ENCODE measurements at regions not wholly inside any gene's neighbourhood (a gene's known extent, or its start where the extent isn't known, plus 50 kb on each side); places are given as distances from the start of the nearest gene placed in this dataset.
"Not testable (repeated sequence)": the region's sequence is repeated elsewhere in the genome, so short reads cannot be mapped to it uniquely, and the experiment has no call there.

- DNase-seq: no peak
Measured at GRCh38 chr4:77308843-77309242, 151.8 kb downstream of the CCNG2 start.

- DNase-seq: no peak
Measured at GRCh38 chr4:77309496-77309895, 152.5 kb downstream of the CCNG2 start.

- no peak for DNase-seq
Measured at GRCh38 chr4:77310931-77311330, 153.9 kb downstream of the CCNG2 start.

GRCh38 chr4:77314697-77315096, 157.7 kb downstream of the CCNG2 start:
- no peak for DNase-seq

GRCh38 chr4:77327151-77327550, 170.1 kb downstream of the CCNG2 start:
- DNase-seq: no peak

- DNase-seq: no peak
Measured at GRCh38 chr4:77332696-77333270, 175.8 kb downstream of the CCNG2 start.

GRCh38 chr4:77336411-77337142, 179.6 kb downstream of the CCNG2 start:
- DNase-seq: no peak

- no peak for DNase-seq
Measured at GRCh38 chr4:77342170-77342810, 185.3 kb downstream of the CCNG2 start.

GRCh38 chr4:77344001-77344400, 187.0 kb downstream of the CCNG2 start:
- DNase-seq: no peak

- no peak for DNase-seq
Measured at GRCh38 chr4:77344784-77345183, 187.8 kb downstream of the CCNG2 start.

- no peak for DNase-seq
Measured at GRCh38 chr4:77347351-77347966, 190.5 kb downstream of the CCNG2 start.

- DNase-seq: no peak
Measured at GRCh38 chr4:77348815-77349214, 191.8 kb downstream of the CCNG2 start.

GRCh38 chr4:77349364-77349763, 192.4 kb downstream of the CCNG2 start:
- DNase-seq: no peak

- no peak for DNase-seq
Measured at GRCh38 chr4:77349796-77350195, 192.8 kb downstream of the CCNG2 start.

- no peak for DNase-seq
Measured at GRCh38 chr4:77352192-77352591, 195.2 kb downstream of the CCNG2 start.

- not testable (repeated sequence) for DNase-seq
Measured at GRCh38 chr4:77353724-77354315, 196.8 kb downstream of the CCNG2 start.

GRCh38 chr4:77354550-77354949, 197.5 kb downstream of the CCNG2 start:
- DNase-seq: no peak

GRCh38 chr4:77355731-77356130, 198.7 kb downstream of the CCNG2 start:
- DNase-seq: no peak

- DNase-seq: no peak
Measured at GRCh38 chr4:77358315-77358928, 201.4 kb downstream of the CCNG2 start.

GRCh38 chr4:77360451-77360850, 203.4 kb downstream of the CCNG2 start:
- no peak for DNase-seq

- DNase-seq: not testable (repeated sequence)
Measured at GRCh38 chr4:77366876-77367275, 209.9 kb downstream of the CCNG2 start.

GRCh38 chr4:77367638-77368037, 210.6 kb downstream of the CCNG2 start:
- no peak for DNase-seq

GRCh38 chr4:77372375-77372774, 215.4 kb downstream of the CCNG2 start:
- no peak for DNase-seq

All from GF-D8 (cell line).